GM23338 (cell line): ENCODE measurements at regions not wholly inside any gene's neighbourhood (a gene's known extent, or its start where the extent isn't known, plus 50 kb on each side); places are given as distances from the start of the nearest gene placed in this dataset.

Experiments used
- ATAC-seq: fragments of 200-7000 bp; cut with Tn5 transposase; 3 replicates; pipeline ENCODE4 v1.9.1; 2020
- DNase-seq: peaks from one replicate; pipeline ENCODE4 v3.0.0-alpha.2; 2015; ENCODE audit warnings: low spot score
- H2AFZ ChIP-seq: fragments of 200-600 bp; sonication (generic); 2 replicates; pipeline ENCODE4 v1.8.0; 2016; ENCODE audit warnings: antibody characterized with exemption, mild to moderate bottlenecking, moderate library complexity
- H3F3A ChIP-seq: fragments of 200-600 bp; sonication (generic); replicated peaks from 2 replicates; pipeline ENCODE4 v1.8.0; 2017; ENCODE audit warnings: antibody characterized with exemption, mixed run types, low read depth
- H3K27ac ChIP-seq: fragments of 200-600 bp; sonication (generic); 2 replicates; pipeline ENCODE4 v1.6.1; 2016; ENCODE audit warnings: low read depth
- H3K27me3 ChIP-seq: fragments of 200-600 bp; sonication (generic); 2 replicates; pipeline ENCODE4 v1.8.0; 2016; ENCODE audit warnings: mild to moderate bottlenecking, mixed run types, moderate library complexity; ENCODE audit not compliant: insufficient read depth
- H3K36me3 ChIP-seq: fragments of 200-600 bp; sonication (generic); 2 replicates; pipeline ENCODE4 v1.8.0; 2016; ENCODE audit warnings: mild to moderate bottlenecking; ENCODE audit not compliant: insufficient read depth
- H3K4me1 ChIP-seq: fragments of 200-600 bp; sonication (generic); 2 replicates; pipeline ENCODE4 v1.8.0; 2016; ENCODE audit warnings: mild to moderate bottlenecking, moderate library complexity; ENCODE audit not compliant: insufficient read depth
- H3K4me2 ChIP-seq: fragments of 200-600 bp; sonication (generic); 2 replicates; pipeline ENCODE4 v1.7.1; 2017; ENCODE audit warnings: mixed run types
- H3K4me3 ChIP-seq: fragments of 200-600 bp; sonication (generic); 2 replicates; pipeline ENCODE4 v1.6.1; 2016; ENCODE audit warnings: mixed run types
- H3K79me2 ChIP-seq: fragments of 200-600 bp; sonication (generic); replicated peaks from 2 replicates; pipeline ENCODE4 v1.8.0; 2017; ENCODE audit warnings: mild to moderate bottlenecking; ENCODE audit not compliant: insufficient read depth
- H3K9me2 ChIP-seq: fragments of 200-600 bp; sonication (generic); 2 replicates; pipeline ENCODE4 v1.8.0; 2017; ENCODE audit not compliant: insufficient read depth
- H4K20me1 ChIP-seq: fragments of 200-600 bp; sonication (generic); replicated peaks from 2 replicates; pipeline ENCODE4 v1.8.0; 2017; ENCODE audit warnings: mild to moderate bottlenecking; ENCODE audit not compliant: insufficient read depth
- H3K27ac Mint-ChIP-seq: 2 replicates; pipeline ENCODE4 v1.8.0; 2020; ENCODE audit warnings: inconsistent platforms, mild to moderate bottlenecking, moderate library complexity, mixed read lengths
- H3K27me3 Mint-ChIP-seq: 3 replicates; pipeline ENCODE4 v1.8.0; 2022; ENCODE audit warnings: low read depth, mild to moderate bottlenecking, moderate library complexity, mixed read lengths, inconsistent platforms; ENCODE audit not compliant: insufficient read depth, poor library complexity
- H3K36me3 Mint-ChIP-seq: 3 replicates; pipeline ENCODE4 v1.8.0; 2021; ENCODE audit warnings: low read depth, mild to moderate bottlenecking, inconsistent platforms, moderate library complexity, mixed read lengths
- H3K4me1 Mint-ChIP-seq: 3 replicates; pipeline ENCODE4 v1.8.0; 2020; ENCODE audit warnings: mild to moderate bottlenecking, inconsistent platforms, mixed read lengths
- H3K4me3 Mint-ChIP-seq: 3 replicates; pipeline ENCODE4 v1.8.0; 2021; ENCODE audit warnings: moderate library complexity, mild to moderate bottlenecking, inconsistent platforms, mixed read lengths
- H3K9me3 Mint-ChIP-seq: 3 replicates; pipeline ENCODE4 v1.8.0; 2020; ENCODE audit warnings: moderate library complexity, mild to moderate bottlenecking, inconsistent platforms, mixed read lengths
- CREB1 ChIP-seq: fragments of 250-450 bp; sonication (Bioruptor Pico); IDR thresholded peaks from 2 replicates; pipeline ENCODE4 v1.5.0; 2020; ENCODE audit warnings: low read depth, mild to moderate bottlenecking, moderate library complexity
- CTCF ChIP-seq, 2 experiments: fragments of 200-600 bp in 1 of 2; sonication (generic) in 1 of 2; conservative IDR thresholded peaks; 2 replicates each; pipeline versions ENCODE4 v1.5.1 to v1.6.1; 2016 to 2017; ENCODE audit warnings: antibody characterized with exemption in 2 of 2, low read depth in 2 of 2, mild to moderate bottlenecking in 2 of 2, moderate library complexity in 1 of 2
- ETS1 ChIP-seq: IDR thresholded peaks from 2 replicates; pipeline ENCODE4 v1.6.1; 2016; ENCODE audit warnings: antibody characterized with exemption
- EZH2 ChIP-seq: fragments of 200-600 bp; sonication (generic); IDR thresholded peaks from one replicate; pipeline ENCODE4 v1.8.0; 2017; ENCODE audit warnings: antibody characterized with exemption, mild to moderate bottlenecking, low read depth; ENCODE audit not compliant: unreplicated experiment
- EZH2phosphoT487 ChIP-seq: fragments of 200-600 bp; sonication (generic); IDR thresholded peaks from one replicate; pipeline ENCODE4 v1.8.1; 2018; ENCODE audit warnings: antibody characterized with exemption; ENCODE audit not compliant: unreplicated experiment
- JUNB ChIP-seq: IDR thresholded peaks from one replicate; pipeline ENCODE4 v1.6.1; 2016; ENCODE audit warnings: antibody characterized with exemption; ENCODE audit not compliant: unreplicated experiment
- POLR2AphosphoS5 ChIP-seq: IDR thresholded peaks from 2 replicates; pipeline ENCODE4 v1.6.1; 2016; ENCODE audit warnings: antibody characterized with exemption, low read depth
- REST ChIP-seq: IDR thresholded peaks from one replicate; pipeline ENCODE4 v1.6.1; 2018; ENCODE audit warnings: antibody characterized with exemption; ENCODE audit not compliant: unreplicated experiment
- STAT1 ChIP-seq: IDR thresholded peaks from one replicate; pipeline ENCODE4 v1.6.1; 2016; ENCODE audit warnings: antibody characterized with exemption; ENCODE audit not compliant: unreplicated experiment
- ZNF114 ChIP-seq: fragments of 250-450 bp; sonication (Bioruptor Pico); IDR thresholded peaks from 2 replicates; pipeline ENCODE4 v1.5.0; 2020; ENCODE audit warnings: mild to moderate bottlenecking, moderate library complexity
- ZNF331 ChIP-seq: fragments of 250-450 bp; sonication (Bioruptor Pico); IDR thresholded peaks from 2 replicates; pipeline ENCODE4 v1.5.0; 2020; ENCODE audit warnings: low read depth, mild to moderate bottlenecking, moderate library complexity
- ZNF462 ChIP-seq: fragments of 250-450 bp; sonication (Bioruptor Pico); IDR thresholded peaks from 2 replicates; pipeline ENCODE4 v1.5.0; 2020; ENCODE audit warnings: mild to moderate bottlenecking, moderate library complexity

GRCh38 chr9:88651682-88652633 is 117.0 kb downstream of the NXNL2 start:
- Mint-ChIP-seq H3K27ac (no peak overlapping the region), H3K36me3 (peaks cover 4% of the 10 kb centered on the region; the same call in 1 of the 3 replicates), H3K4me1 (no peaks in the 10 kb centered on the region), H3K4me3 (no peak overlapping the region), H3K9me3 (no peaks in the 10 kb centered on the region), H3K27me3 (peaks cover 4% of the 10 kb centered on the region)
- DNase-seq (no peak), ATAC-seq (no peak)
- Histone ChIP-seq H2AFZ (no peak overlapping the region; the same call in 1 of the 2 replicates), H3K79me2 (no peaks in the 10 kb centered on the region), H4K20me1 (no peaks in the 10 kb centered on the region), H3K4me2 (no peak overlapping the region), H3F3A (no peaks in the 10 kb centered on the region), H3K9me2 (0 out of 2 replicates have a peak, but pooled peaks cover 2% of the 10 kb centered on the region), H3K4me3 (no peak overlapping the region), H3K4me1 (no peaks in the 10 kb centered on the region), H3K36me3 (no peaks in the 10 kb centered on the region), H3K27me3 (no peaks in the 10 kb centered on the region), H3K27ac (no peak overlapping the region)
- no peak for TF ChIP-seq POLR2AphosphoS5
- no peak for TF ChIP-seq CTCF (conservative IDR thresholded peaks at IDR 0.05; ENCODE audit: low read depth in 2 of 2)
- no peak for TF ChIP-seq JUNB
- TF ChIP-seq ETS1 = no peak
- no peak for TF ChIP-seq EZH2
- no peak for TF ChIP-seq CREB1
- no peak for TF ChIP-seq ZNF331
- TF ChIP-seq ZNF114 (CRISPR knock-in tag) = no peak
- no peak for TF ChIP-seq STAT1
- no peak for TF ChIP-seq ZNF462 (CRISPR knock-in tag)
- TF ChIP-seq REST = no peak
- no peak for TF ChIP-seq EZH2phosphoT487
